Lower leg skin (tissue), 3 donors: ENCODE measurements at regions not wholly inside any gene's neighbourhood (a gene's known extent, or its start where the extent isn't known, plus 50 kb on each side); places are given as distances from the start of the nearest gene placed in this dataset.

Source experiments
- POLR2A ChIP-seq, 2 donors: fragments of 450-650 bp; IDR thresholded peaks; one replicate each; pipeline ENCODE4 v1.6.1; 2016 to 2017; ENCODE audit warnings: antibody characterized with exemption in 2 of 2, mild to moderate bottlenecking in 1 of 2, moderate library complexity in 1 of 2
- TF ChIP-seq, protein P1 (sequence below), 3 donors: fragments of 450-650 bp; IDR thresholded peaks; one replicate each; pipeline ENCODE4 v1.5.1; 2016; ENCODE audit warnings: antibody characterized with exemption in 3 of 3, mild to moderate bottlenecking in 3 of 3, moderate library complexity in 2 of 3

DNA sequence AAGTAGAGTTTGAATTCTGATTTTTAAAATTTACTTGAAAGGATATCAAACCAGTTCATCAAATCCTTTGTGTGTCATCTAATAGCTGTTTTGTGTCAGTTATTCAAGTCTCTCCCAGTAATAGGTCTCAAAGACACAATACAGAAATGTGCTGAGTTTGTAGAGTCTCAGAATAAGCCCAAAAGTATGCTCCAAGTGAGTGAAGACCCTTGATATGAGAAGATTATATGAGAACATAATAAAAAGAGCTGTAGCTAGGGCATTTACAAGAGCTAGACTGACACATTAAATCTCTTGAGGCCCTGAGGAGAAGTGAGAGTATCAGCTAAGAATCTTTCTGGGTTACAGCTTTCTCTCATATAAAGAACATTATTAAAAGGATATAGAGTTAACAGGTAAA is 721.0 kb upstream of the ARRDC3 start:
- TF ChIP-seq, protein P1, sequence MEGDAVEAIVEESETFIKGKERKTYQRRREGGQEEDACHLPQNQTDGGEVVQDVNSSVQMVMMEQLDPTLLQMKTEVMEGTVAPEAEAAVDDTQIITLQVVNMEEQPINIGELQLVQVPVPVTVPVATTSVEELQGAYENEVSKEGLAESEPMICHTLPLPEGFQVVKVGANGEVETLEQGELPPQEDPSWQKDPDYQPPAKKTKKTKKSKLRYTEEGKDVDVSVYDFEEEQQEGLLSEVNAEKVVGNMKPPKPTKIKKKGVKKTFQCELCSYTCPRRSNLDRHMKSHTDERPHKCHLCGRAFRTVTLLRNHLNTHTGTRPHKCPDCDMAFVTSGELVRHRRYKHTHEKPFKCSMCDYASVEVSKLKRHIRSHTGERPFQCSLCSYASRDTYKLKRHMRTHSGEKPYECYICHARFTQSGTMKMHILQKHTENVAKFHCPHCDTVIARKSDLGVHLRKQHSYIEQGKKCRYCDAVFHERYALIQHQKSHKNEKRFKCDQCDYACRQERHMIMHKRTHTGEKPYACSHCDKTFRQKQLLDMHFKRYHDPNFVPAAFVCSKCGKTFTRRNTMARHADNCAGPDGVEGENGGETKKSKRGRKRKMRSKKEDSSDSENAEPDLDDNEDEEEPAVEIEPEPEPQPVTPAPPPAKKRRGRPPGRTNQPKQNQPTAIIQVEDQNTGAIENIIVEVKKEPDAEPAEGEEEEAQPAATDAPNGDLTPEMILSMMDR (IDR thresholded peaks at IDR 0.05), result no peak
- no peak for TF ChIP-seq POLR2A (IDR thresholded peaks at IDR 0.05)
